ENCODE measurements at regions not wholly inside any gene's neighbourhood (a gene's known extent, or its start where the extent isn't known, plus 50 kb on each side); places are given as distances from the start of the nearest gene placed in this dataset.

- Histone ChIP-seq H2AFZ (no peak overlapping the region), H3K9me3 (ENCODE audit: insufficient read depth, low read depth) (no peaks in the 10 kb centered on the region), H3K4me2 (no peak overlapping the region), H3K79me2 (ENCODE audit: low read depth) (no peaks in the 10 kb centered on the region), H3K27me3 (ENCODE audit: insufficient read depth, low read depth) (no peaks in the 10 kb centered on the region), H4K20me1 (ENCODE audit: insufficient read depth) (no peaks in the 10 kb centered on the region), H3K4me3 (no peak overlapping the region), H3K4me1 (replicated peaks; ENCODE audit: insufficient read depth) (no peaks in the 10 kb centered on the region), H3K9me2 (ENCODE audit: insufficient read depth) (no peaks in the 10 kb centered on the region), H3K36me3 (ENCODE audit: low read depth) (no peaks in the 10 kb centered on the region), H3K27ac (no peak overlapping the region), H3F3A (ENCODE audit: insufficient read depth, low read depth) (no peaks in the 10 kb centered on the region)
- intact Hi-C loops (cut with micrococcal nuclease; ENCODE audit: unreplicated experiment) = no loop called here
- no peak for DNase-seq
- TF ChIP-seq CTCF (conservative IDR thresholded peaks at IDR 0.05) = no peak
- POLR2A ChIA-PET (ENCODE audit: unreplicated experiment) = no interaction called here
- no TSS peak for BruUV-seq (replicated peaks)
- CTCF ChIA-PET = interaction anchor here (0.5 kb wide), 1 partner anchor 196 kb away, joined by 3 read pairs; no protein-coding TSS in a partner anchor
These were observed 454.4 kb downstream of the TDRD3 start for GRCh38 chr13:60851378-60851777.

- BruUV-seq (replicated peaks) = no TSS peak
- POLR2A ChIA-PET (ENCODE audit: unreplicated experiment) = no interaction called here
- intact Hi-C loops (cut with micrococcal nuclease; ENCODE audit: unreplicated experiment) = no loop called here
- TF ChIP-seq CTCF (conservative IDR thresholded peaks at IDR 0.05) (no peak), EZH2 (IDR thresholded peaks at IDR 0.05; ENCODE audit: low read depth) (no peak)
- Histone ChIP-seq H3K27ac (no peak overlapping the region), H3F3A (ENCODE audit: insufficient read depth, low read depth) (no peaks in the 10 kb centered on the region), H3K4me2 (no peak overlapping the region), H4K20me1 (ENCODE audit: insufficient read depth) (no peaks in the 10 kb centered on the region), H3K9me2 (ENCODE audit: insufficient read depth) (no peaks in the 10 kb centered on the region), H3K4me3 (no peak overlapping the region), H3K9me3 (ENCODE audit: insufficient read depth, low read depth) (no peaks in the 10 kb centered on the region), H3K79me2 (ENCODE audit: low read depth) (no peaks in the 10 kb centered on the region), H2AFZ (0 out of 2 replicates have a peak overlapping the region, but pooled peaks have one; percentile 16), H3K27me3 (ENCODE audit: insufficient read depth, low read depth) (no peaks in the 10 kb centered on the region), H3K4me1 (replicated peaks; ENCODE audit: insufficient read depth) (no peaks in the 10 kb centered on the region), H3K36me3 (ENCODE audit: low read depth) (no peaks in the 10 kb centered on the region)
- CTCF ChIA-PET = no interaction called here
- no peak for DNase-seq
These were observed 453.5 kb downstream of the TDRD3 start for GRCh38 chr13:60850526-60850925.

- DNase-seq = no peak
- CTCF ChIA-PET = no interaction called here
These were observed 441.6 kb downstream of the TDRD3 start for GRCh38 chr13:60838581-60838980.

More at GRCh38 chr13:60838581-60838980, 441.6 kb downstream of the TDRD3 start:
- BruUV-seq (replicated peaks) = no TSS peak
- no peak overlapping the region for H2AFZ ChIP-seq
- H3K4me2 ChIP-seq = no peak overlapping the region
- H3F3A ChIP-seq (ENCODE audit: insufficient read depth, low read depth) = no peaks in the 10 kb centered on the region
- no peaks in the 10 kb centered on the region for H3K27me3 ChIP-seq (ENCODE audit: insufficient read depth, low read depth)
- no peak overlapping the region for H3K4me3 ChIP-seq
- POLR2A ChIA-PET (ENCODE audit: unreplicated experiment) = no interaction called here
- TF ChIP-seq EZH2 (IDR thresholded peaks at IDR 0.05; ENCODE audit: low read depth) (no peak), CTCF (conservative IDR thresholded peaks at IDR 0.05) (no peak)
- no peaks in the 10 kb centered on the region for H3K9me2 ChIP-seq (ENCODE audit: insufficient read depth)
- no peaks in the 10 kb centered on the region for H3K36me3 ChIP-seq (ENCODE audit: low read depth)
- intact Hi-C loops (cut with micrococcal nuclease; ENCODE audit: unreplicated experiment) = no loop called here
- H3K27ac ChIP-seq = no peak overlapping the region
- no peaks in the 10 kb centered on the region for H3K79me2 ChIP-seq (ENCODE audit: low read depth)
- H3K4me1 ChIP-seq (replicated peaks; ENCODE audit: insufficient read depth) = no peaks in the 10 kb centered on the region
- H4K20me1 ChIP-seq (ENCODE audit: insufficient read depth) = no peaks in the 10 kb centered on the region
- no peaks in the 10 kb centered on the region for H3K9me3 ChIP-seq (ENCODE audit: insufficient read depth, low read depth)
